HEK293T (cell line): ENCODE measurements at regions not wholly inside any gene's neighbourhood (a gene's known extent, or its start where the extent isn't known, plus 50 kb on each side); places are given as distances from the start of the nearest gene placed in this dataset.

Experiments used
- CTCF ChIA-PET: fragments of 350-600 bp; formaldehyde crosslinking; extraction: SDS; loops from one replicate; lab custom pipeline; 2021; ENCODE audit warnings: antibody characterized with exemption, inconsistent platforms; lab: Yijun Ruan, JAX
- POLR2A ChIA-PET: fragments of 350-600 bp; formaldehyde crosslinking; extraction: SDS; loops from one replicate; lab custom pipeline; 2020; ENCODE audit warnings: antibody characterized with exemption, inconsistent platforms; lab: Yijun Ruan, JAX
- DNase-seq: peaks from one replicate; pipeline ENCODE4 v3.0.0; 2012; ENCODE audit warnings: mixed read lengths; ENCODE audit errors: extremely low spot score
- ARNT ChIP-seq: fragments of 450-650 bp; IDR thresholded peaks from 2 replicates; pipeline ENCODE4 v1.6.1; 2017; ENCODE audit warnings: mild to moderate bottlenecking
- BHLHE40 ChIP-seq: fragments of 450-650 bp; IDR thresholded peaks from 2 replicates; pipeline ENCODE4 v1.6.1; 2016; ENCODE audit warnings: mild to moderate bottlenecking, moderate library complexity, borderline replicate concordance
- CTBP1 ChIP-seq: fragments of 450-650 bp; IDR thresholded peaks from 2 replicates; pipeline ENCODE4 v1.6.1; 2016; ENCODE audit warnings: borderline replicate concordance
- ELF4 ChIP-seq: fragments of 450-650 bp; IDR thresholded peaks from 2 replicates; pipeline ENCODE4 v1.6.1; 2017; ENCODE audit warnings: antibody characterized with exemption
- FOXA1 ChIP-seq: fragments of 450-650 bp; IDR thresholded peaks from 2 replicates; pipeline ENCODE4 v1.6.1; 2016; ENCODE audit warnings: mild to moderate bottlenecking
- FOXK2 ChIP-seq: fragments of 450-650 bp; IDR thresholded peaks from 2 replicates; pipeline ENCODE4 v1.6.1; 2016; ENCODE audit warnings: mild to moderate bottlenecking
- FOXM1 ChIP-seq: fragments of 450-650 bp; IDR thresholded peaks from 2 replicates; pipeline ENCODE4 v1.6.1; 2017; ENCODE audit warnings: mild to moderate bottlenecking, borderline replicate concordance
- HDGF ChIP-seq: fragments of 450-650 bp; IDR thresholded peaks from 2 replicates; pipeline ENCODE4 v1.6.1; 2017; ENCODE audit warnings: antibody characterized with exemption, borderline replicate concordance
- L3MBTL2 ChIP-seq: fragments of 450-650 bp; conservative IDR thresholded peaks from 2 replicates; pipeline ENCODE4 v1.6.1; 2016; ENCODE audit warnings: mild to moderate bottlenecking
- LEF1 ChIP-seq: fragments of 450-650 bp; IDR thresholded peaks from 2 replicates; pipeline ENCODE4 v1.6.1; 2017; ENCODE audit warnings: mild to moderate bottlenecking, borderline replicate concordance
- NFRKB ChIP-seq: fragments of 450-650 bp; IDR thresholded peaks from 2 replicates; pipeline ENCODE4 v1.6.1; 2016; ENCODE audit warnings: mild to moderate bottlenecking, moderate library complexity
- SP1 ChIP-seq: fragments of 450-650 bp; IDR thresholded peaks from 2 replicates; pipeline ENCODE4 v1.6.1; 2017
- SUZ12 ChIP-seq: fragments of 450-650 bp; IDR thresholded peaks from 2 replicates; pipeline ENCODE4 v1.6.1; 2016; ENCODE audit warnings: mild to moderate bottlenecking
- TARDBP ChIP-seq: fragments of 450-650 bp; IDR thresholded peaks from 2 replicates; pipeline ENCODE4 v1.6.1; 2016
- ZNF384 ChIP-seq: fragments of 450-650 bp; IDR thresholded peaks from 2 replicates; pipeline ENCODE4 v1.6.1; 2016
- TF ChIP-seq, protein P1 (sequence below): fragments of 450-650 bp; IDR thresholded peaks from 2 replicates; pipeline ENCODE4 v1.6.1; 2016

DNA sequence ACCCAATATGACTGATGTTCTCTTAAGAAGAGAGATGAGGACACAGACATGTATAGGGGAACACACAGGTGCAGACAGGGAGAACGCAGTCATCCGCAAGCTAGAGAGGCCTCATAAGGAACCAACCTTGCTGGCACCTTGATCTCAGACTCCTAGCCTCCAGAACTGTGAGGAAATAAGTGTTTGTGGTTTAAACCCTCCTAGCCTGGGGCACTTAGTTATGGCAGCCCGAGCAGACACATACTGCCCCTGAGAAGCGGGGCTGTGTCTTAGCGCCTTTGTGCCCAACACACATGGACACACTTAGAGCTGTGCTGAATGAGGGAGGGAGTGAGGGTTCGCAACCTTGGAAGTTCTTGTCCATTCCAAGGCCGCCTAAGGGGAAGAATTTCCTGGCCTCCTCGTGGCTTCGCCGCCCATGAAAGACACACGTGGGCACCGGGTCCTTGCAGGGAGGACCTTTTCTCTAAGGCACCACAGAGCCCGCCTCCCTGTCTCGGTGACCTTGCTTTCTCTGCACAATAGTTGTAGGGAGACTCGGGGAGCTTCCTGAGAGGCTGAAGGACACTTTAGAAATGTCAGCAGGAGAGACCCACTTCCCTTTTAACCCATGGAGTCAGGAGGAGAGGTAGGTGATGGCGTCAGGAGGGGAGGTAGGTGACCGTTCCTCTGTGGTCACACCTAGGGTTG is 224.5 kb upstream of the HDAC4 start:
- TF ChIP-seq NFRKB (no peak), BHLHE40 (no peak), L3MBTL2 (no peak), LEF1 (no peak), ZNF384 (no peak), ELF4 (no peak), TARDBP (no peak), SP1 (no peak), FOXM1 (no peak), CTBP1 (no peak)
- TF ChIP-seq, protein P1, sequence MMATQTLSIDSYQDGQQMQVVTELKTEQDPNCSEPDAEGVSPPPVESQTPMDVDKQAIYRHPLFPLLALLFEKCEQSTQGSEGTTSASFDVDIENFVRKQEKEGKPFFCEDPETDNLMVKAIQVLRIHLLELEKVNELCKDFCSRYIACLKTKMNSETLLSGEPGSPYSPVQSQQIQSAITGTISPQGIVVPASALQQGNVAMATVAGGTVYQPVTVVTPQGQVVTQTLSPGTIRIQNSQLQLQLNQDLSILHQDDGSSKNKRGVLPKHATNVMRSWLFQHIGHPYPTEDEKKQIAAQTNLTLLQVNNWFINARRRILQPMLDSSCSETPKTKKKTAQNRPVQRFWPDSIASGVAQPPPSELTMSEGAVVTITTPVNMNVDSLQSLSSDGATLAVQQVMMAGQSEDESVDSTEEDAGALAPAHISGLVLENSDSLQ = no peak
- POLR2A ChIA-PET = no interaction called here
- no peak for DNase-seq
- CTCF ChIA-PET = no interaction called here

DNA sequence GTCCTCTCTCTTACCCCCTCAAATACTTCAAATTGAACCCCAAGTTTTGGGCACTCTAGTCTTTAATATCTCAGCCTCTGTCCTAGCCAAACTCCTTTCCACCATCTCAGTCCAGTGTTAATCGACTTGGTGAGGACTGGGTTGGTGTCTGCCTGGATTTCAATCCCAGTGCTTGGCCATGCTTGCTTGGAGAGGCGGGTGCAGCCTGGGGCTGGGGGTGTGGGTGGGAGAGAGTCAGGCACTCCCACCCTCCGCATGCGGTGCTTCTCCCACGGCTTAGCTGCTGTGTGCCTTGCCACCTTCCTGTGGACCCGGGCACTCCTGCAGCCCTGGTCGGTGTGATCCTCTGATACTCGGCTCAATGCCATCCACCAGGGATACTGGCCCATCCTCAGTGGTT is 220.8 kb upstream of the HDAC4 start:
- ChIA-PET CTCF (no interaction called here), POLR2A (no interaction called here)
- no peak for DNase-seq
- TF ChIP-seq, protein P1 = no peak
- TF ChIP-seq HDGF = no peak
- no peak for TF ChIP-seq ARNT
- no peak for TF ChIP-seq TARDBP
- no peak for TF ChIP-seq ELF4
- TF ChIP-seq BHLHE40 = no peak
- no peak for TF ChIP-seq FOXM1
- no peak for TF ChIP-seq CTBP1
- no peak for TF ChIP-seq LEF1
- TF ChIP-seq ZNF384 = no peak
- no peak for TF ChIP-seq SUZ12
- no peak for TF ChIP-seq SP1

DNA sequence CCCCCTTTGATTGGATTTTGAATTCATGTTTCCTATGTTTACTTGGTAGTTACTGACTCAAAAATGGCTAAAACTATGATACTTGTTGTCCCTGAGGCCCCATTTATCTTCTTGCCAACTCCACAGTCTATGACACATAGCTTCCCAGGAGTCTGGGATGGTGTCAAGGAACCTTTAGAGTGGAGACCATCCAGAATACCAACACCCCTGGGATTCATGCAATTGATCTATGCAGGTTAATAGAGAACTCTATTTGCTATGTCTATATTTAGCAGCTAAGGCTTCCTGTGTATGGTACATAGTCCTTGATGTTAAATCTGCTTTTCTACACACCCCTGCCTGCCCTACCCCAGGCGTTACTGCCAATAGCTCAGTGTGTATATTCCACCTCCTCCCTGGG is 218.5 kb upstream of the HDAC4 start:
- no peak for DNase-seq
- ChIA-PET CTCF (no interaction called here), POLR2A (no interaction called here)
- TF ChIP-seq, protein P1 = no peak
- TF ChIP-seq LEF1 (no peak), L3MBTL2 (no peak), ARNT (no peak), FOXA1 (no peak), NFRKB (no peak)

DNA sequence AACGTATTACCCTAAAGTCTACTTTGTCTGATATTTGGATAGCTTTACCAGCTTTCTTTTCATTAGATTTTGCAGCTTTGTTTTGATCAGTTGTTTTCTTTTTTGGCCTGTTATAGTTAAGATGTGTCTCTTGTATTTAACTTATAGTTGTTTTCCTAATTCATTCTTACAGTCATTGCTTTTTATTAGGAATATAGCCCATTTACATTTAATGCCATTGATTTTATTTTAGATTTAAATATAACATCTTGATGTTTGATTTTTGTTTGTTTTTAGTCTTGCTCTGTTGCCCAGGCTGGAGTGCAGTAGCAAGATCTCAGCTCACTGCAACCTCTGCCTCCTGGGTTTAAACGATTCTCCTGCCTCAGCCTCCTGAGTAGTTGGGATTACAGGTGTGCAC is 215.9 kb upstream of the HDAC4 start:
- TF ChIP-seq FOXM1 (no peak), FOXA1 (no peak), LEF1 (no peak), BHLHE40 (no peak), NFRKB (no peak), FOXK2 (no peak), ARNT (no peak), SP1 (no peak), CTBP1 (no peak), HDGF (no peak), ELF4 (no peak), ZNF384 (no peak), SUZ12 (no peak), TARDBP (no peak), L3MBTL2 (no peak)
- TF ChIP-seq, protein P1 = no peak
- DNase-seq = no peak
- ChIA-PET POLR2A (no interaction called here), CTCF (no interaction called here)

DNA sequence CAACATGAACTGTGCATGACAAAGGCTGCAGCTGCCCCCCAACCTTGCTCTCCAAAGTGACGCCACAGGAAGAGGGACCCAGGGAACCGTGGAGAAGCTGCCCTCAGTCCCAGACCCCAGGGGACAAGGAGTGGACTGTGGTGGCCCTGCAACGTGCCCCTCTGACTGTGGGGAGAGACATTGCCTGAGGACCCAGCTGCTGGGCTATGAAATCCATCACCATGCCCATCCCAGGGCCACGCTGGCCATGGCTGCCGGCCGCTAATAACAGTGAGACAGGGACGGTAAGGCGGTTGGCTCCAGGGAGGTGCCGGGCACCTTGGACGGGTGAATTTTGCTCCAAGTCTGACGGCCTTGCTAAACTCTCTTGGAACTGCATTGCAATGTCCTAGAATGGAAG is 211.3 kb upstream of the HDAC4 start:
- CTCF ChIA-PET = no interaction called here
- TF ChIP-seq, protein P1 = no peak
- TF ChIP-seq NFRKB = no peak
- no peak for TF ChIP-seq LEF1
- no peak for TF ChIP-seq HDGF
- no peak for TF ChIP-seq SP1
- no peak for TF ChIP-seq BHLHE40
- no peak for TF ChIP-seq ELF4
- TF ChIP-seq L3MBTL2 = no peak
- TF ChIP-seq SUZ12 = no peak
- TF ChIP-seq FOXA1 = no peak
- TF ChIP-seq ARNT = no peak
- no peak for TF ChIP-seq CTBP1
- TF ChIP-seq ZNF384 = no peak
- TF ChIP-seq FOXK2 = no peak
- POLR2A ChIA-PET = no interaction called here
- no peak for DNase-seq
